ENCODE measurements at regions not wholly inside any gene's neighbourhood (a gene's known extent, or its start where the extent isn't known, plus 50 kb on each side); places are given as distances from the start of the nearest gene placed in this dataset.

DNA sequence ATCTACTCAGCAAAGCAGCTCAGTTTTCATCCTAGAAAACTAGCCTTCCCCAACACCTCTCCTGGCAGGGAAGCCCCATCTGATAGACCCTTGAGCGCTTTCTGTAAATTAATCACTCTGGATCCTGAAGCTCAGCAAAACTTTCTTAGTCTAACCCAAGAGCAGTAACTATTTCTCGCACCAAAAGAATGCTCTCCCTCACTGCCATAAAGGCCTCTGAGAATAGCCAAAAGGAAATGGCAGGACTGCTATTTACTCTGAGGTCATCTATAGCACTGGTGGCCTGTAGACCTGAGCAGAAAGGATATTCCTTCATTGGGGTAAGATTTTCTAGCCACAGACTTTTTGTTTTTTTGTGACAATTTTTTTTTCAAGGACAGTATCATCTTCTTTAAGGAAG is 345.8 kb upstream of the ADAMTS9 start:
- TF ChIP-seq, protein P1, sequence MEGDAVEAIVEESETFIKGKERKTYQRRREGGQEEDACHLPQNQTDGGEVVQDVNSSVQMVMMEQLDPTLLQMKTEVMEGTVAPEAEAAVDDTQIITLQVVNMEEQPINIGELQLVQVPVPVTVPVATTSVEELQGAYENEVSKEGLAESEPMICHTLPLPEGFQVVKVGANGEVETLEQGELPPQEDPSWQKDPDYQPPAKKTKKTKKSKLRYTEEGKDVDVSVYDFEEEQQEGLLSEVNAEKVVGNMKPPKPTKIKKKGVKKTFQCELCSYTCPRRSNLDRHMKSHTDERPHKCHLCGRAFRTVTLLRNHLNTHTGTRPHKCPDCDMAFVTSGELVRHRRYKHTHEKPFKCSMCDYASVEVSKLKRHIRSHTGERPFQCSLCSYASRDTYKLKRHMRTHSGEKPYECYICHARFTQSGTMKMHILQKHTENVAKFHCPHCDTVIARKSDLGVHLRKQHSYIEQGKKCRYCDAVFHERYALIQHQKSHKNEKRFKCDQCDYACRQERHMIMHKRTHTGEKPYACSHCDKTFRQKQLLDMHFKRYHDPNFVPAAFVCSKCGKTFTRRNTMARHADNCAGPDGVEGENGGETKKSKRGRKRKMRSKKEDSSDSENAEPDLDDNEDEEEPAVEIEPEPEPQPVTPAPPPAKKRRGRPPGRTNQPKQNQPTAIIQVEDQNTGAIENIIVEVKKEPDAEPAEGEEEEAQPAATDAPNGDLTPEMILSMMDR (IDR thresholded peaks at IDR 0.05; ENCODE audit: insufficient read depth, low read length, severe bottlenecking): no peak
- no peak for FAIRE-seq
- H3K4me3 ChIP-seq (ENCODE audit: low read depth, low read length): no peak overlapping the region

DNA sequence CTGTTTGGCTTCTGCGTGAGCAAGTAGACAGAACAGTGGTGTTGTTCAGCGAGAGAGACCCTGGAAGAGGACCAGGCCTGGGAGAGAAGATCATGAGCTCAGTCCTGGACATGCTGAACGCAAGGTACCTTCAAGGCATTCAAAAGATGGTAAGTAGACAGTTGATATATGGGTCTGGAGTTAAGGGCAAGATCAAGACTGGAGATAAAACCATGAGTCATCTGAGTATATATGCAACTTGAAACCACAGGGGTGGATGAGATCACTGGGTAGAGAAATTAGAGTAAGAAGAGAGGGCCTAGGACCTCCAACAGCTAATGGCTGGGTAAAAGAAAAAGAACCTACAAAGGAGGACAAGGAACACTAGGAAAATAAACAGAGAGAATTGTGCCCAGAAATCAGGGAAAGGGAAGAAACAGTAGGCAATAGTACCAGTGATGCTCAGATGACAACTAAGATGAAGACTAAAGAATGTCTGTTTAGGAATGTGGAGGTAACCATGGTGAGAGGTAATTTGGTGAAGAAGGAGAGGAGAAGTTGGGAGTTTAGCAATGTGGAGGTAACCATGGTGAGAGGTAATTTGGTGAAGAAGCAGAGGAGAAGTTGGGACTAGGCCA is 343.2 kb upstream of the ADAMTS9 start:
- H3K4me3 ChIP-seq (ENCODE audit: low read depth, low read length): no peak overlapping the region
- DNase-seq (ENCODE audit: low read depth): peak; percentile 59
- TF ChIP-seq, protein P1 (IDR thresholded peaks at IDR 0.05; ENCODE audit: insufficient read depth, low read length, severe bottlenecking): no peak
- no peaks in the 10 kb centered on the region for H3K36me3 ChIP-seq (ENCODE audit: control insufficient read depth, insufficient read depth, low read length)
- no peak for FAIRE-seq
- H3K27me3 ChIP-seq (ENCODE audit: control insufficient read depth, insufficient read depth, low read length): no peaks in the 10 kb centered on the region

More for the DNA sequence above, 345.8 kb upstream of the ADAMTS9 start:
- H3K36me3 ChIP-seq (ENCODE audit: control insufficient read depth, insufficient read depth, low read length): no peaks in the 10 kb centered on the region
- H3K27me3 ChIP-seq (ENCODE audit: control insufficient read depth, insufficient read depth, low read length): no peaks in the 10 kb centered on the region
- no peak for DNase-seq (ENCODE audit: low read depth)

DNA sequence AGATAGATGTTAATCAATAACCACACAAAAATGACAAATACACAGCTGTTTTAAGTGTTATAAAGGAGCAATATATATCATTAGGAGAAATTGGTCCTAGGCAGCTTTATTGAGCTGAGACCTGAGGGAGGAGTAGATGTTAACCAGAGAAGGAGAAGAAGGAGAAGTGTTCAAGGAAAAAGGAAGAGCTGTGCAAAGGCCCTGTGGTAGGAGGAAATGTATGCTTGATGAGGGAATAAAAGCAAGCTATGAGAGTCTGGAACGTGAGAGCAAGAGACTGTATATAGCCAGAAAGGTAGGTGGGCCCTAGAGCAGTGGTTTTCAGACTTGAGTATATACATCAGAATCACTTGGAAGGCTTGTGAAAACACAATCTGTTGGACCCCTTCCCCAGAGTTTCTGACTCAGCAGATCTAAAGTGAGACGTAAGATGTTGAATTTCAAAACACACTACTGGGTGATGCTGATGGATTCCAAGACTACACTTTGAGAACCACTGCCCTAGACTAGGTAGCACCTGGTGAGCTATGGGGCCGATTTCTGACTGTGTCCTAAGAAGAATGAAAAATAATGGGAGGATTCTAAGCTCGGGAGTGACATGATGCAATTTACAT is 342.3 kb upstream of the ADAMTS9 start:
- H3K27me3 ChIP-seq (ENCODE audit: control insufficient read depth, insufficient read depth, low read length): no peaks in the 10 kb centered on the region
- FAIRE-seq: no peak

DNA sequence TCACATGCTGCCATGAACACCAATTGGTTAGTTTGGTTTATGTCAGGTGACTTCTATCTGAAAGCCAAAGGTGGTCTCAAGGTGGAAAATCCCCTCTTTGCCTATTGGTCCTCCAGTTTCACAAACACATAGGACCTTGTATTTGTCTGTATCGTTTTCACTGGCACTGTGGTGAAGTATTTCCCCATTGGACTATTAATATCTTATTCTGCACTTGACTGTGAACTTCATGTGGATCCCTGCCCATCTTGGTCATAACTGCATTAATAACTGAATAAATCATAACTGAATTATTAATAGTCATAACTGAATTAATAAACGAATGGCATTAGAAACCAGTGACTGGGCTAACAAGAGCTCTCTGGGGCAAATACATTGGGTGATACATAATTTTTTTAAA is 341.3 kb upstream of the ADAMTS9 start:
- no peak overlapping the region for H3K4me3 ChIP-seq (ENCODE audit: low read depth, low read length)
- TF ChIP-seq, protein P1 (IDR thresholded peaks at IDR 0.05; ENCODE audit: insufficient read depth, low read length, severe bottlenecking): no peak
- no peaks in the 10 kb centered on the region for H3K27me3 ChIP-seq (ENCODE audit: control insufficient read depth, insufficient read depth, low read length)
- DNase-seq (ENCODE audit: low read depth): no peak
- no peak for FAIRE-seq
- no peaks in the 10 kb centered on the region for H3K36me3 ChIP-seq (ENCODE audit: control insufficient read depth, insufficient read depth, low read length)

More for the DNA sequence above, 342.3 kb upstream of the ADAMTS9 start:
- H3K4me3 ChIP-seq (ENCODE audit: low read depth, low read length): no peak overlapping the region
- TF ChIP-seq, protein P1 (IDR thresholded peaks at IDR 0.05; ENCODE audit: insufficient read depth, low read length, severe bottlenecking): no peak
- no peak for DNase-seq (ENCODE audit: low read depth)
- no peaks in the 10 kb centered on the region for H3K36me3 ChIP-seq (ENCODE audit: control insufficient read depth, insufficient read depth, low read length)

DNA sequence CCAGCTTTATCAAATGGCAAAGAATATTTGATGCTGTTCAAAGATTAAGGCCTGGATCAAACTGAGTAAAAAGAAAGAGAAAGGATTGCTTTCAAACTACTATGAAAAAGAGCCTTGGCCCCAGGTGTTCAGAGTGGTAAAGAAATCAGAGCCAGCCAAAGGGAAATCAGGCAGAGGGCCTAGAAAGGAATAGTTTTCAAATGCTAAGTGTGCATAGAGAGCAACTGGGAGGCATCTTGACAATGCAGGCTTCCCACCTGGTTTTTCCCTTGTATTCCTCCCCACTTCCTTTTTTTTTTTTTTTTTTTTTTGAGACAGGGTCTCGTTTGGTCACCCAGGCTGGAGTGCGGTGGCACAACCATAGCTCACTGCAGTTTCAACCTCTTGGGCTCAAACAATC is 340.2 kb upstream of the ADAMTS9 start:
- H3K36me3 ChIP-seq (ENCODE audit: control insufficient read depth, insufficient read depth, low read length): no peaks in the 10 kb centered on the region
- FAIRE-seq (no peak), DNase-seq (ENCODE audit: low read depth) (no peak)
- H3K27me3 ChIP-seq (ENCODE audit: control insufficient read depth, insufficient read depth, low read length): no peaks in the 10 kb centered on the region
- TF ChIP-seq, protein P1 (IDR thresholded peaks at IDR 0.05; ENCODE audit: insufficient read depth, low read length, severe bottlenecking): no peak
- no peak overlapping the region for H3K4me3 ChIP-seq (ENCODE audit: low read depth, low read length)

DNA sequence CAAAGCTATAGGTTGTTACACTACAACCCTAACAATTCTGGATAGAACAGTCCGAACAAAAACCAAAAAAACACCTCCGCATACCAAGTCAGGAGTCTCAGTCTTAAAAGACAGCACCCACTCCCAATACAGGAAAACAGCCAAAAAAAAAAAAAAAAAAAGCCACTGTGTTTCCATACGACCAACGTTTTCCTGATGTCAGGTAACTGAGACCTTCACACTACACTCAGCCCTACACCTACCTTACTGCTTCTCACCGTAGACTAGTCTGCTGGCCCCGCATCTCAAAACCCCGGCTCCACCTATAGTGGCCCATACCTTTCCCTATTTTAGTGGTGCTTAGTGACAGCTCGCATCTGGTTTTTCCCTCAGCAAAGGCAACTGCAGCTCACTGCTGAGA is 339.5 kb upstream of the ADAMTS9 start:
- TF ChIP-seq, protein P1 (IDR thresholded peaks at IDR 0.05; ENCODE audit: insufficient read depth, low read length, severe bottlenecking): no peak
- Histone ChIP-seq H3K4me3 (ENCODE audit: low read depth, low read length) (no peak overlapping the region), H3K27me3 (ENCODE audit: control insufficient read depth, insufficient read depth, low read length) (no peaks in the 10 kb centered on the region), H3K36me3 (ENCODE audit: control insufficient read depth, insufficient read depth, low read length) (no peaks in the 10 kb centered on the region)
- no peak for DNase-seq (ENCODE audit: low read depth)
- FAIRE-seq: no peak

Data from bronchial epithelial cell (primary cell).